Kidney (tissue), 13 donors: ENCODE measurements at regions not wholly inside any gene's neighbourhood (a gene's known extent, or its start where the extent isn't known, plus 50 kb on each side); places are given as distances from the start of the nearest gene placed in this dataset.

Source experiments
- DNase-seq, 5 donors: peaks; one replicate each; pipeline ENCODE4 v3.0.0-alpha.2; 2013 to 2020
- FAIRE-seq: peaks from 2 replicates; lab custom pipeline; 2012; peaks lifted over from hg19 to GRCh38; lab: Jason Lieb, UNC
- H3K27ac ChIP-seq, 2 donors: one replicate each; pipeline ENCODE4 v1.7.0; 2013; ENCODE audit warnings: low read depth in 2 of 2, low read length in 2 of 2, inconsistent platforms in 1 of 2
- H3K27me3 ChIP-seq: one replicate; pipeline ENCODE4 v1.7.1; 2013; ENCODE audit warnings: low read length, inconsistent platforms; ENCODE audit not compliant: control insufficient read depth, insufficient read depth
- H3K36me3 ChIP-seq, 3 donors: one replicate each; pipeline versions ENCODE4 v1.7.0 to v1.7.1; 2013; ENCODE audit warnings: low read length in 3 of 3, control low read depth in 1 of 3, inconsistent platforms in 1 of 3; ENCODE audit not compliant: insufficient read depth in 3 of 3, control insufficient read depth in 2 of 3
- H3K4me1 ChIP-seq, 3 donors: one replicate each; pipeline versions ENCODE4 v1.7.0 to v1.7.1; 2013; ENCODE audit warnings: low read length in 3 of 3, inconsistent platforms in 1 of 3, low read depth in 1 of 3; ENCODE audit not compliant: control insufficient read depth in 2 of 3, insufficient read depth in 2 of 3
- H3K4me3 ChIP-seq, 3 donors: one replicate each; pipeline versions ENCODE4 v1.7.0 to v1.8.1; 2013; ENCODE audit warnings: low read length in 3 of 3, control low read depth in 1 of 3, inconsistent platforms in 1 of 3
- H3K9ac ChIP-seq, 3 donors: one replicate each; pipeline versions ENCODE4 v1.7.0 to v1.7.1; 2013; ENCODE audit warnings: low read length in 3 of 3, control low read depth in 1 of 3, inconsistent platforms in 1 of 3
- H3K9me3 ChIP-seq, 3 donors: one replicate each; pipeline versions ENCODE4 v1.7.0 to v1.7.1; 2013; ENCODE audit warnings: low read length in 3 of 3, control low read depth in 1 of 3, inconsistent platforms in 1 of 3; ENCODE audit not compliant: control insufficient read depth in 2 of 3, insufficient read depth in 1 of 3
- intact Hi-C: fragments of 100-400 bp; cut with DNase I; formaldehyde crosslinking; loops from one replicate; pipeline ENCODE4 v1.11.1; 2022
- TF ChIP-seq, protein P1 (sequence below): IDR thresholded peaks from 3 replicates; pipeline ENCODE4 v1.5.1; 2012; ENCODE audit warnings: mild to moderate bottlenecking, moderate library complexity, borderline replicate concordance; ENCODE audit not compliant: insufficient read depth; ENCODE audit errors: extremely low read depth
- donor health status: control.
- donor health status: control.
- donor health status: control.
- donor health status: control.
- donor health status: control.
- donor health status: DM: yes; HTN: yes; CAD: no.
- donor health status: Normal renal cell carcinoma (clear cell type).

DNA sequence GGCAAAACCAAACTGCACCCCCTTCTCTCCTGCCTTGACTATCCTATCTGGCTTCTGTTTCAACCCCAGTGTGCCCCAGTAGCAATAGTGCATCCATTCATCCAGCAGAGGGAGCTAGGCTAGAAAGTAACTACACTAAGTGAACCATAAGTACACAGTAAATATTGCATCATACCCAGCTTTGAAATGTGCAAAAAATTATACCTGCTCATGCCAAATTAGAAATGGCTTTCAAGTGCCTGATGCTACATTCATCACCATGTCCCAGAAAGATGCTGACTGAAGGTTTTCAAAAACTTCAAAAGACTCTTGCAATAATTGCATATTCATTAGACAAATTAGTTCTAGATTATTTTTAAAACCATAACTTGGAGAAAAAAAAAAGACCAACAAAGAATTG lies 153.5 kb downstream of the PRELID2 start:
- H3K27me3 ChIP-seq = no peaks in the 10 kb centered on the region
- H3K4me1 ChIP-seq = no peaks in the 10 kb centered on the region
- H3K36me3 ChIP-seq = no peaks in the 10 kb centered on the region
- no peak overlapping the region for H3K9ac ChIP-seq
- H3K9me3 ChIP-seq = no peaks in the 10 kb centered on the region
- intact Hi-C loops = no loop called here
- no peak overlapping the region for H3K4me3 ChIP-seq
- DNase-seq = peak in 3 of 5 donors; percentile 23 to 62 (median 42)
- TF ChIP-seq, protein P1, sequence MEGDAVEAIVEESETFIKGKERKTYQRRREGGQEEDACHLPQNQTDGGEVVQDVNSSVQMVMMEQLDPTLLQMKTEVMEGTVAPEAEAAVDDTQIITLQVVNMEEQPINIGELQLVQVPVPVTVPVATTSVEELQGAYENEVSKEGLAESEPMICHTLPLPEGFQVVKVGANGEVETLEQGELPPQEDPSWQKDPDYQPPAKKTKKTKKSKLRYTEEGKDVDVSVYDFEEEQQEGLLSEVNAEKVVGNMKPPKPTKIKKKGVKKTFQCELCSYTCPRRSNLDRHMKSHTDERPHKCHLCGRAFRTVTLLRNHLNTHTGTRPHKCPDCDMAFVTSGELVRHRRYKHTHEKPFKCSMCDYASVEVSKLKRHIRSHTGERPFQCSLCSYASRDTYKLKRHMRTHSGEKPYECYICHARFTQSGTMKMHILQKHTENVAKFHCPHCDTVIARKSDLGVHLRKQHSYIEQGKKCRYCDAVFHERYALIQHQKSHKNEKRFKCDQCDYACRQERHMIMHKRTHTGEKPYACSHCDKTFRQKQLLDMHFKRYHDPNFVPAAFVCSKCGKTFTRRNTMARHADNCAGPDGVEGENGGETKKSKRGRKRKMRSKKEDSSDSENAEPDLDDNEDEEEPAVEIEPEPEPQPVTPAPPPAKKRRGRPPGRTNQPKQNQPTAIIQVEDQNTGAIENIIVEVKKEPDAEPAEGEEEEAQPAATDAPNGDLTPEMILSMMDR = peak; percentile 64
- FAIRE-seq = peak; percentile 72
- no peak overlapping the region for H3K27ac ChIP-seq

DNA sequence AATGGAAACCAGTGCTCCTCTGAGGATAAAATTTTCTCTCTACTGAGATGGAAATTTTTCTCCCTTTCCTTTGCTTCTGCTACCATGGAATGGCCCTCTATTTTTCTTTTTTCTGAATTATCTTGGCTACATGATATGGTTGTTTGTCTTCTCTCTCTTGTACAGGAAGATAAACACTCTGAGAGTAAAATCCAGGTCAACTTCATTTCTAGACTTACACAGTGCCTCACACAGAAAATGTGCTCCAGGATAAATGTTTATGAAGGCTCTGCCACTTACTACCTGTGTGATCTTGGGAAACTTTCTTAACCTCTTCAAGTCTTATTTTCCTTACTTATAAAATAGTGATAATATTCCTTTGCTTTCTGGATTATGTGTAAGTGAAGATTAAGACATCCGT lies 153.9 kb downstream of the PRELID2 start:
- no peak overlapping the region for H3K9ac ChIP-seq
- no peak overlapping the region for H3K4me3 ChIP-seq
- FAIRE-seq (no peak), DNase-seq (no peak)
- H3K27me3 ChIP-seq = no peaks in the 10 kb centered on the region
- TF ChIP-seq, protein P1 = no peak
- intact Hi-C loops = no loop called here
- no peak overlapping the region for H3K27ac ChIP-seq
- no peaks in the 10 kb centered on the region for H3K36me3 ChIP-seq
- H3K4me1 ChIP-seq = no peaks in the 10 kb centered on the region
- no peaks in the 10 kb centered on the region for H3K9me3 ChIP-seq

DNA sequence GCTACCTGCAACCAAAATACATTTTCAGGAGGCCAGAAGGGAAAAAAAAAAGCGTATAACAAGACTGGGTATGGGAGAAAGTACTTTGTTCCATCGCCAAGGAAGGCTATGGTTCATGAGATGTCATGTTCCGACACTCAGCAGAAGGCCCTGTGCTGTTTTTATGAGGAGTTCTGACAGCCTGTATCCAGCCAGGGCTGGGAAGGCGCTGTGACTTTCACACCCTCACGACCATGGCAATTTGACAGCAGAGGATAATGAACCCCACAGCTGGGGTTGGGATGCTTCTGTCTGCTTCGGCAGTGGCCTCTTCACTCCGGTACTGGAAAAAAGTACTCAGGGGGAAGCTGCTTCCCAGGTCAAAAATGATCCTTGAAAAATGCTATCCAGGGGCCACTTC lies 154.4 kb downstream of the PRELID2 start:
- Histone ChIP-seq H3K9ac (no peak overlapping the region), H3K4me3 (no peak overlapping the region), H3K27me3 (no peaks in the 10 kb centered on the region), H3K4me1 (no peaks in the 10 kb centered on the region), H3K27ac (no peak overlapping the region), H3K9me3 (no peaks in the 10 kb centered on the region), H3K36me3 (no peaks in the 10 kb centered on the region)
- DNase-seq (no peak), FAIRE-seq (no peak)
- TF ChIP-seq, protein P1 = no peak
- intact Hi-C loops = no loop called here

DNA sequence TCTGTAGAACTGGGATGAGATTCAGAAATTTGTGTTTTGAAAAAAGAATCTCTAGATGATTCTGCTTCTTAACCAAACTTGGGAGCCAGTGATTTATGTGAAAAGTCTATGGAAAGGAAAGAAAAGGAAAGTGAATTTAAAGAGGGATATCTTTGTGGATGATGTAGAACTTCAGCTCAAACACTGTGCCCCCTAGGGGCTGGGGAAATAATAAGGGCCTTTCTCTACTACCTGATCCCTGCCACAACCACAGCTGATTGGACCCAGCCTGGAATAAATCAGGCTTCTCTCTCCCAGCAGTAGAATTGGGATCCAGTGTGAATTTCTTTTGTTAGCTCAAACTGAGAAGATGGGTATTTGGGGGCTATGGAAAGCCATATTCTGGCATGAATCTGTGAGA lies 155.0 kb downstream of the PRELID2 start:
- H3K27ac ChIP-seq = no peak overlapping the region
- H3K9me3 ChIP-seq = no peaks in the 10 kb centered on the region
- H3K4me1 ChIP-seq = no peaks in the 10 kb centered on the region
- no peak overlapping the region for H3K9ac ChIP-seq
- DNase-seq (no peak), FAIRE-seq (no peak)
- H3K4me3 ChIP-seq = no peak overlapping the region
- intact Hi-C loops = no loop called here
- H3K27me3 ChIP-seq = no peaks in the 10 kb centered on the region
- no peaks in the 10 kb centered on the region for H3K36me3 ChIP-seq
- TF ChIP-seq, protein P1 = peak; percentile 10
